Stomach (tissue), 8 donors: ENCODE measurements at regions not wholly inside any gene's neighbourhood (a gene's known extent, or its start where the extent isn't known, plus 50 kb on each side); places are given as distances from the start of the nearest gene placed in this dataset.

Experiments
- DNase-seq, 2 donors: peaks; one replicate each; pipeline versions ENCODE4 v3.0.0 to v3.0.0-alpha.2; 2013 to 2019
- H3K27ac ChIP-seq, 5 donors: fragments of 200-600 bp in 4 of 5; sonication (generic) in 4 of 5; one replicate each; pipeline ENCODE4 v1.5.1; 2013 to 2019; ENCODE audit warnings: mild to moderate bottlenecking in 1 of 5, moderate library complexity in 1 of 5
- H3K27me3 ChIP-seq, 3 donors: fragments of 200-600 bp; sonication (generic); one replicate each; pipeline ENCODE4 v1.5.1; 2017 to 2019; ENCODE audit warnings: mixed run types in 1 of 3
- H3K36me3 ChIP-seq, 4 donors: fragments of 200-600 bp; sonication (generic); 1 replicate in 3 of 4; 2 replicates in 1 of 4; pipeline ENCODE4 v1.5.1; 2016 to 2019
- H3K4me1 ChIP-seq, 4 donors: fragments of 200-600 bp; sonication (generic); one replicate each; pipeline ENCODE4 v1.5.1; 2016 to 2019
- H3K4me3 ChIP-seq, 4 donors: fragments of 200-600 bp; sonication (generic) in 3 of 4; one replicate each; pipeline ENCODE4 v1.5.1; 2016 to 2019; ENCODE audit warnings: mild to moderate bottlenecking in 1 of 4
- H3K9me3 ChIP-seq, 4 donors: fragments of 200-600 bp; sonication (generic); one replicate each; pipeline ENCODE4 v1.5.1; 2016 to 2019
- CTCF ChIP-seq, 7 experiments: fragments of 450-650 bp in 4 of 7; fragments of 200-600 bp in 3 of 7; sonication (generic) in 3 of 7; IDR thresholded peaks; one replicate each; pipeline ENCODE4 v1.5.1; 2016 to 2019; ENCODE audit warnings: antibody characterized with exemption in 7 of 7, control low read depth in 2 of 7, mild to moderate bottlenecking in 1 of 7
- EP300 ChIP-seq: sonication (generic); formaldehyde crosslinking; IDR thresholded peaks from one replicate; pipeline ENCODE4 v1.6.1; 2017; ENCODE audit warnings: antibody characterized with exemption
- POLR2A ChIP-seq, 4 donors: fragments of 450-650 bp; IDR thresholded peaks; one replicate each; pipeline ENCODE4 v1.6.1; 2016; ENCODE audit warnings: antibody characterized with exemption in 4 of 4, control low read depth in 2 of 4, mild to moderate bottlenecking in 1 of 4, moderate library complexity in 1 of 4
- POLR2AphosphoS5 ChIP-seq, 3 donors: sonication (generic); formaldehyde crosslinking; IDR thresholded peaks; one replicate each; pipeline ENCODE4 v1.6.1; 2016; ENCODE audit warnings: antibody characterized with exemption in 3 of 3
- WGBS, 5 donors: extraction: QIAGEN DNeasy Blood & Tissue Kit in 3 of 5; methylation state at CpG; one replicate each; pipeline versions ENCODE4 v1.1.5 to v1.1.7; 2013 to 2018; 5-methylcytosine and 5-hydroxymethylcytosine counted together
- intact Hi-C: fragments of 100-400 bp; cut with DNase I; formaldehyde crosslinking; loops from one replicate; pipeline ENCODE4 v1.15.1; 2023; ENCODE audit warnings: low total_unique reads
- donor health status: healthy with polysubstance abuse.
- donor health status: Bipolar disorder and iron deficiency.
- donor health status: healthy.

GRCh38 chr12:25051171-25051570, 102.3 kb upstream of the BCAT1 start:
- TF ChIP-seq POLR2A (IDR thresholded peaks at IDR 0.05) (no peak), POLR2AphosphoS5 (IDR thresholded peaks at IDR 0.05) (no peak), CTCF (IDR thresholded peaks at IDR 0.05) (no peak), EP300 (no peak)
- intact Hi-C loops: no loop called here
- Histone ChIP-seq H3K36me3 (no peaks in the 10 kb centered on the region), H3K4me1 (peaks cover 0 to 7% (median 0%) of the 10 kb centered on the region in 4 donors), H3K4me3 (no peak overlapping the region), H3K9me3 (peaks cover 0 to 14% (median 7%) of the 10 kb centered on the region in 4 donors), H3K27ac (peak overlapping the region in 3 of 5 donors; percentile 64 to 82 (median 79)), H3K27me3 (no peaks in the 10 kb centered on the region)
- 48 to 62% (median 54%) methylated on average over 6 of the region's 6 CpGs for WGBS, 5 donors
- DNase-seq: no peak

GRCh38 chr12:25045869-25046268, 97.0 kb upstream of the BCAT1 start:
- intact Hi-C loops: no loop called here
- H3K27me3 ChIP-seq: no peaks in the 10 kb centered on the region

GRCh38 chr12:25041006-25041741, 92.3 kb upstream of the BCAT1 start:
- intact Hi-C loops: no loop called here
- Histone ChIP-seq H3K36me3 (no peaks in the 10 kb centered on the region), H3K27ac (no peak overlapping the region), H3K4me3 (no peak overlapping the region), H3K4me1 (no peaks in the 10 kb centered on the region), H3K27me3 (no peaks in the 10 kb centered on the region), H3K9me3 (peaks cover 0 to 7% (median 2%) of the 10 kb centered on the region in 4 donors)
- TF ChIP-seq CTCF (IDR thresholded peaks at IDR 0.05) (no peak), EP300 (no peak), POLR2A (IDR thresholded peaks at IDR 0.05) (no peak), POLR2AphosphoS5 (IDR thresholded peaks at IDR 0.05) (no peak)
- no peak for DNase-seq
- WGBS, 5 donors: 69 to 82% (median 73%) methylated on average over 9 of the region's 9 CpGs

More at GRCh38 chr12:25045869-25046268, 97.0 kb upstream of the BCAT1 start:
- H3K9me3 ChIP-seq: peaks cover 0 to 19% (median 11%) of the 10 kb centered on the region in 4 donors
- DNase-seq: no peak
- H3K36me3 ChIP-seq: no peaks in the 10 kb centered on the region
- H3K4me3 ChIP-seq: no peak overlapping the region
- no peak for TF ChIP-seq CTCF (IDR thresholded peaks at IDR 0.05)
- no peak for TF ChIP-seq POLR2AphosphoS5 (IDR thresholded peaks at IDR 0.05)
- no peak for TF ChIP-seq POLR2A (IDR thresholded peaks at IDR 0.05)
- TF ChIP-seq EP300: no peak
- H3K4me1 ChIP-seq: no peaks in the 10 kb centered on the region
- no peak overlapping the region for H3K27ac ChIP-seq

GRCh38 chr12:25040593-25040992, 91.7 kb upstream of the BCAT1 start:
- H3K27me3 ChIP-seq: no peaks in the 10 kb centered on the region
- WGBS, 5 donors: 76 to 86% (median 84%) methylated on average over 4 of the region's 4 CpGs
- intact Hi-C loops: no loop called here
- H3K4me1 ChIP-seq: no peaks in the 10 kb centered on the region
- DNase-seq: no peak
- no peak overlapping the region for H3K4me3 ChIP-seq
- no peaks in the 10 kb centered on the region for H3K36me3 ChIP-seq
- H3K27ac ChIP-seq: no peak overlapping the region
- H3K9me3 ChIP-seq: peaks cover 0 to 2% (median 0%) of the 10 kb centered on the region in 4 donors
- TF ChIP-seq POLR2A (IDR thresholded peaks at IDR 0.05) (no peak), CTCF (IDR thresholded peaks at IDR 0.05) (no peak), POLR2AphosphoS5 (IDR thresholded peaks at IDR 0.05) (no peak), EP300 (no peak)
